Heart right ventricle (tissue), 16 donors: ENCODE measurements at regions not wholly inside any gene's neighbourhood (a gene's known extent, or its start where the extent isn't known, plus 50 kb on each side); places are given as distances from the start of the nearest gene placed in this dataset.

Experiments
- ATAC-seq, 8 donors: fragments of 200-7000 bp; cut with Tn5 transposase; one replicate each; pipeline ENCODE4 v1.9.1; 2020; ENCODE audit warnings: mild to moderate bottlenecking in 8 of 8, moderate library complexity in 8 of 8, moderate number of reproducible peaks in 1 of 8
- DNase-seq, 2 donors: peaks; one replicate each; pipeline ENCODE4 v3.0.0-alpha.2; 2020
- H3K27ac ChIP-seq, 10 donors: fragments of 200-600 bp; sonication (generic) in 2 of 10; one replicate each; pipeline versions ENCODE4 v1.5.0 to v1.8.0; 2020 to 2022; ENCODE audit warnings: mild to moderate bottlenecking in 3 of 10
- H3K27me3 ChIP-seq, 7 donors: fragments of 200-600 bp; one replicate each; pipeline ENCODE4 v1.8.0; 2021 to 2022; ENCODE audit warnings: mild to moderate bottlenecking in 2 of 7
- H3K36me3 ChIP-seq, 9 donors: fragments of 200-600 bp; sonication (generic) in 1 of 9; one replicate each; pipeline versions ENCODE4 v1.5.0 to v1.8.0; 2020 to 2022; ENCODE audit warnings: mild to moderate bottlenecking in 2 of 9
- H3K4me1 ChIP-seq, 9 donors: fragments of 200-600 bp; sonication (generic) in 1 of 9; one replicate each; pipeline versions ENCODE4 v1.5.0 to v1.8.0; 2020 to 2022; ENCODE audit warnings: mild to moderate bottlenecking in 4 of 9
- H3K4me3 ChIP-seq, 10 donors: fragments of 200-600 bp; sonication (generic) in 2 of 10; one replicate each; pipeline versions ENCODE4 v1.5.0 to v1.8.0; 2020 to 2022; ENCODE audit warnings: mild to moderate bottlenecking in 7 of 10, moderate library complexity in 2 of 10
- H3K9me3 ChIP-seq, 11 donors: fragments of 200-600 bp in 10 of 11; sonication (generic) in 2 of 11; one replicate each; pipeline versions ENCODE4 v1.5.0 to v1.8.0; 2013 to 2022; ENCODE audit warnings: mild to moderate bottlenecking in 2 of 11, control low read depth in 1 of 11, moderate library complexity in 1 of 11
- WGBS, 2 donors: extraction: QIAGEN DNeasy Blood & Tissue Kit; methylation state at CpG; one replicate each; pipeline ENCODE4 v1.1.7; 2013; ENCODE audit warnings: inconsistent platforms in 1 of 2; 5-methylcytosine and 5-hydroxymethylcytosine counted together
- intact Hi-C, 10 donors: fragments of 100-400 bp; cut with DNase I; formaldehyde crosslinking; loops; one replicate each; pipeline versions ENCODE4 v1.11.1 to v1.14.2; 2022
- TF ChIP-seq, protein P1 (sequence below), 9 donors: fragments of 200-600 bp; sonication (generic) in 2 of 9; IDR thresholded peaks; one replicate each; pipeline versions ENCODE4 v1.5.0 to v1.8.0; 2021 to 2022; ENCODE audit warnings: antibody characterized with exemption in 9 of 9, mild to moderate bottlenecking in 5 of 9, moderate library complexity in 1 of 9
- donor health status: Arrhythmogenic right ventricular cardiomyopathy.
- donor health status: ischemic (EF 13 %, LVEDD 7.1; RV severe dilation, severe dysfunction).
- donor health status: healthy with polysubstance abuse.
- donor health status: DM: no; HTN: yes; CAD: no.
- donor health status: DM: no; HTN: no; CAD: no.
- donor health status: ischemic (EF 25% LVEDD 6.9; RV normal size, moderate dysfunction).
- donor health status: ischemic (EF 25% LVEDD 5.7; RV mildly dilated, moderate dysfunction).
- donor health status: healthy.
- donor health status: DM: yes; HTN: yes; CAD: no.
- donor health status: Ischemic cardiomyopathy.
- donor health status: ischemic (EF 35%, LVEDD 5.7; RV mildly dilated, moderate dysfunction).
- donor health status: nonischemic (EF 11% LVEDD 7.7; RV severe dilation, severe dysfunction).
- donor health status: DM: yes; HTN: yes; CAD: no.
- donor health status: PGD.
- donor health status: ischemic (EF 29% LVEDD 5.4; RV normal size, mild dysfunction).
- donor health status: nonischemic (EF 23%, LVEDD 6.1; RV moderate dilation, normal function).

- H3K9me3 ChIP-seq = peaks cover 0 to 13% (median 0%) of the 10 kb centered on the region in 11 donors
- no peak overlapping the region for H3K27ac ChIP-seq
- intact Hi-C loops = no loop called here
- H3K27me3 ChIP-seq = no peaks in the 10 kb centered on the region
- H3K36me3 ChIP-seq = no peaks in the 10 kb centered on the region
- TF ChIP-seq, protein P1, sequence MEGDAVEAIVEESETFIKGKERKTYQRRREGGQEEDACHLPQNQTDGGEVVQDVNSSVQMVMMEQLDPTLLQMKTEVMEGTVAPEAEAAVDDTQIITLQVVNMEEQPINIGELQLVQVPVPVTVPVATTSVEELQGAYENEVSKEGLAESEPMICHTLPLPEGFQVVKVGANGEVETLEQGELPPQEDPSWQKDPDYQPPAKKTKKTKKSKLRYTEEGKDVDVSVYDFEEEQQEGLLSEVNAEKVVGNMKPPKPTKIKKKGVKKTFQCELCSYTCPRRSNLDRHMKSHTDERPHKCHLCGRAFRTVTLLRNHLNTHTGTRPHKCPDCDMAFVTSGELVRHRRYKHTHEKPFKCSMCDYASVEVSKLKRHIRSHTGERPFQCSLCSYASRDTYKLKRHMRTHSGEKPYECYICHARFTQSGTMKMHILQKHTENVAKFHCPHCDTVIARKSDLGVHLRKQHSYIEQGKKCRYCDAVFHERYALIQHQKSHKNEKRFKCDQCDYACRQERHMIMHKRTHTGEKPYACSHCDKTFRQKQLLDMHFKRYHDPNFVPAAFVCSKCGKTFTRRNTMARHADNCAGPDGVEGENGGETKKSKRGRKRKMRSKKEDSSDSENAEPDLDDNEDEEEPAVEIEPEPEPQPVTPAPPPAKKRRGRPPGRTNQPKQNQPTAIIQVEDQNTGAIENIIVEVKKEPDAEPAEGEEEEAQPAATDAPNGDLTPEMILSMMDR (IDR thresholded peaks at IDR 0.05) = no peak
- whole genome bisulfite sequencing, 2 donors = 94% methylated on average over 2 of the region's 2 CpGs
- DNase-seq = no peak
- H3K4me1 ChIP-seq = peaks cover 0 to 36% (median 0%) of the 10 kb centered on the region in 9 donors
- no peak for ATAC-seq
- no peak overlapping the region for H3K4me3 ChIP-seq
Measured at GRCh38 chr2:215738351-215738750, 275.0 kb downstream of the MREG start.

DNA sequence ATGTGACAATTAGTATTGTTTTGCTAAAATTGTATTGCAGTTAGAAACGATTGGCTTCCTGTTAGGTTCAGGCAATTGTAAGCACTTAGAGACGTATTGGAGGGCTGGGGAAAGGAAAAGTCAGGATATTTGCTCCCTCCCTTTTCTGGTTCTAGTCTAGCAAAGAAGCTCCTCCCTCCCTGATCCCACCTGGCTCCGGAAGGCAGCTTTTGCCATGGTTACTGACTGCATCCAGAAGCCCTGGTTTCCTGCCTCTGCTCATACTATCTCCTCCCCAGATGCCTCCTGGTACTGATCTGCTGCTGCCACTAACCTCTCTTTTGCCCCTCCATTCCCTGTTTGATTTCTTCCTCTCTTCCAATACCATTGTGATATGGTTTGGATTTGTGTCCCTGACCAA lies 275.9 kb downstream of the MREG start:
- Histone ChIP-seq H3K36me3 (no peaks in the 10 kb centered on the region), H3K4me1 (peaks cover 0 to 32% (median 0%) of the 10 kb centered on the region in 9 donors), H3K27me3 (no peaks in the 10 kb centered on the region), H3K4me3 (no peak overlapping the region), H3K27ac (no peak overlapping the region), H3K9me3 (peaks cover 0 to 21% (median 0%) of the 10 kb centered on the region in 11 donors)
- 48% methylated on average over 3 of the region's 3 CpGs for WGBS, 2 donors
- ATAC-seq (no peak), DNase-seq (no peak)
- intact Hi-C loops = no loop called here
- TF ChIP-seq, protein P1 (IDR thresholded peaks at IDR 0.05) = no peak

GRCh38 chr2:215736653-215737290 lies 276.6 kb downstream of the MREG start:
- Histone ChIP-seq H3K9me3 (peaks cover 0 to 21% (median 0%) of the 10 kb centered on the region in 11 donors), H3K36me3 (no peaks in the 10 kb centered on the region), H3K4me3 (no peak overlapping the region), H3K27ac (no peak overlapping the region), H3K4me1 (peaks cover 0 to 29% (median 0%) of the 10 kb centered on the region in 9 donors), H3K27me3 (no peaks in the 10 kb centered on the region)
- ATAC-seq (no peak), DNase-seq (no peak)
- 65 to 67% methylated on average over 4 of the region's 4 CpGs for WGBS, 2 donors
- intact Hi-C loops = no loop called here
- TF ChIP-seq, protein P1 (IDR thresholded peaks at IDR 0.05) = no peak

DNA sequence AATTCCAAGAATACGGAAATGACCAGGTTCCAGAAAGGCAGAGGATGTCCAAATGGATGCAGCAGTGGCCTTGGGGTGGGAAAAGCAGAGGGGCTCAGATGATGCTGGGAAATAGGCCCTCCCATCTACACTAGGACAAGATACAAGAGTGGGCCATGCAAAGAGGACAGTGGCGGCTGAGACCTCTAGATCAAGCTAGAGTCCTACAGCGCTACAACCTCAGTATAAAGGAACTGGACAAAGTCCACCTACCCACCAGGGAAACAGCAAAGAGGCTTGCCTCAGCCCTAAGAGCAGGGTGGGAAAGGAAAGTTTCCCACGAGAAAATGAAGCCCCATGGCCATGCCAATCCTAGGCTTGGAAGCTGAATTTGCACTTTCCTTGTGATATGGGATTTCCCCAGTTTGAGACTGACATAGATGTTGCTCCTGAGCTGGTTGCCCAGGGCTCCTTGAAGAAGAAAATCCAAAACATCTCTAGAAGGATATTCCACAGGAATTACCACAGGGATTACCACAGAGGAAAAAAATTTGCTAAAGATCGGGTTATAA lies 282.2 kb downstream of the MREG start:
- 92 to 94% methylated on average over 5 of the region's 5 CpGs for WGBS, 2 donors
- intact Hi-C loops = no loop called here

More for the DNA sequence above, 282.2 kb downstream of the MREG start:
- TF ChIP-seq, protein P1 (IDR thresholded peaks at IDR 0.05) = no peak
- Histone ChIP-seq H3K4me1 (peaks cover 0 to 19% (median 0%) of the 10 kb centered on the region in 9 donors), H3K36me3 (no peaks in the 10 kb centered on the region), H3K27me3 (no peaks in the 10 kb centered on the region), H3K27ac (no peak overlapping the region), H3K9me3 (peaks cover 0 to 28% (median 0%) of the 10 kb centered on the region in 11 donors), H3K4me3 (no peak overlapping the region)
- no peak for ATAC-seq
- DNase-seq = no peak
